GM12891 (cell line): ENCODE measurements at regions not wholly inside any gene's neighbourhood (a gene's known extent, or its start where the extent isn't known, plus 50 kb on each side); places are given as distances from the start of the nearest gene placed in this dataset.

Experiments used
- DNase-seq: peaks from one replicate; pipeline ENCODE4 v3.0.0; 2011; ENCODE audit warnings: low spot score; ENCODE audit not compliant: insufficient read length
- FAIRE-seq: peaks from 2 replicates; lab custom pipeline; 2011; peaks lifted over from hg19 to GRCh38; lab: Jason Lieb, UNC
- PAX5 ChIP-seq: IDR thresholded peaks from 2 replicates; pipeline ENCODE4 v1.6.1; 2011; ENCODE audit warnings: low read length, moderate library complexity, mild to moderate bottlenecking; ENCODE audit not compliant: insufficient read depth, severe bottlenecking
- POLR2A ChIP-seq: IDR thresholded peaks from 2 replicates; pipeline ENCODE4 v1.6.1; 2011; ENCODE audit warnings: low read depth, low read length, control low read depth
- POLR2AphosphoS5 ChIP-seq: IDR thresholded peaks from 2 replicates; pipeline ENCODE4 v1.6.1; 2011; ENCODE audit warnings: low read depth, low read length, control low read depth
- POU2F2 ChIP-seq: IDR thresholded peaks from 2 replicates; pipeline ENCODE4 v1.6.1; 2011; ENCODE audit warnings: low read depth, mild to moderate bottlenecking, control low read depth, low read length, moderate library complexity
- SPI1 ChIP-seq: IDR thresholded peaks from 2 replicates; pipeline ENCODE4 v1.6.1; 2011; ENCODE audit warnings: low read depth, low read length, control low read depth
- TAF1 ChIP-seq: IDR thresholded peaks from 2 replicates; pipeline ENCODE4 v1.6.1; 2011; ENCODE audit warnings: low read depth, low read length, control low read depth

DNA sequence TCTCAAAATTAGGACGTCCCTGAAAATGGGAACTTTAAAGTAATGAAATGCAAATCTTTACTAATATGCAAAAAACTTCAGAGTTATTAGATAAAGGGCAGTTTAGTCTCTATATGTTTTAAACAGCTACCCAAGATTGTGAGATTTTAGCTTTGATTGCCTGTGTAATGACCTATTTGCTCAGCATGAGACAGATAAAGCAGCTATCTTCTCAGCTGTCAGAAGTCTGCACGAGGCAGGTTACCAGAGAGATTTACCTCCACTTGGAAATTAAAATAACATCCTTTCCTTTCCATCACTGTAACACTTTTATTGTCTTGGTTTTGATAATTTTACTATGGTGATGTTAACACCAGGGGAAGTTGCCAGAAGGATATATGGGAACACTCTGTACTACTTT lies 436.6 kb upstream of the OPRM1 start:
- FAIRE-seq (no peak), DNase-seq (no peak)
- no peak for TF ChIP-seq POLR2A
- no peak for TF ChIP-seq SPI1
- TF ChIP-seq POLR2AphosphoS5: no peak
- no peak for TF ChIP-seq POU2F2
- no peak for TF ChIP-seq TAF1
- no peak for TF ChIP-seq PAX5

DNA sequence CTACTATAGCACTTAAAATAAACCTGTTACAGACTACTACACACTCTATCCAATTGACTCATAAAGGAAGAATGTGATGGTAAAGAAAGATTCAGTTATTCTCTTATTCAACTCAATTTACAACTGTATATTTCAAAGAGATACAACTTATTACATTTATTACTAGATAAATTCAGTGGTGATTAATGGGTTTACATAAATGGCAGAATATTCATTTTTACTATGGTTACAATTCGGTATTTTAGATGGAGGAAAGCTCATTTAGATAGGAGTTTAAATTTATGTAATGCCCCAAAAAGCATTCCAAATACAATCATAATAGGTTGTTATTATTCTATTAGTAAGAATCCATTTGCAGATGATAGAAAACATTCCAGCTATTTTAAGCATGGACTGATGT lies 439.1 kb upstream of the OPRM1 start:
- no peak for DNase-seq
- TF ChIP-seq SPI1: no peak
- TF ChIP-seq POLR2A: no peak
- no peak for TF ChIP-seq POLR2AphosphoS5
- TF ChIP-seq TAF1: no peak
- no peak for TF ChIP-seq POU2F2
- TF ChIP-seq PAX5: no peak
- FAIRE-seq: no peak

DNA sequence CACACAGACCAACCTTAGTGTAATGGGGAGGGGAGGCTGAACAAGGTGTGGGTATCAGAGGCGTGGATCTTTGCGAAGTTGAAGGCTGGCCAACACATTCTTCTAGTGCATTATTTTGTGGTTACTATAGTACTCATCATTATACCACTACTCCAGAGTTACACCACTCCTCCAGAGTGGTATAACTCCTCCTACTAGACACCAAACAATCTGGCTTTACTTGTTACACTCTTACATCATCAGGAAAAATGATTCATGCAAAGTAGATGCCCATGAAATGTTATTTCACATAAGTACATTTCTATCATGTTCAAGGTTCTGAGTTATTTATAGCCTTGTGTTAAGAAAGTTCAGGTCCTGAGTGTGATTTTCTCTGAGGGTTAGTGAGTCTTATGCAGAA lies 443.1 kb upstream of the OPRM1 start:
- no peak for FAIRE-seq
- TF ChIP-seq POU2F2 (no peak), SPI1 (no peak), TAF1 (no peak), POLR2AphosphoS5 (no peak), POLR2A (no peak), PAX5 (no peak)
- DNase-seq: no peak

DNA sequence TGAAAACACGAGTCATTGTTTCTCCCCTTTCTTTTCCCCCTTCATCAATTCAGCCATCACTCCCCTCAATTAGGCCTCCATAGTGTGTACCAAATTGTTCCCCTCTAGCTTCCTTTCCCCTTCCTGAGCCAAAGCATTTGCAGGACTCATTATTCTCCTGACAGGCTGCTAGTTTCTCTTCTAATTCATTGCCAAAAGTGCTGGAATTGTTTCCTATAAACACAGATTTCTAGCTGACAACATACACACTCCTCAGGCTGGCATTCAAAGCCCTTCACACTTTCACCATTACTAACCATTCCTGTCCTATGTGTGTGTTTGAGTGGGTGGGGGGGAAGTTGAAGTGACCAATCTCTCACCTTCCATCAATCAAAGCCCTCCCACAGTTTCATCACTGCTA lies 444.2 kb upstream of the OPRM1 start:
- TF ChIP-seq PAX5 (no peak), POLR2AphosphoS5 (no peak), TAF1 (no peak), POLR2A (no peak), SPI1 (no peak), POU2F2 (no peak)
- FAIRE-seq: no peak
- DNase-seq: no peak

DNA sequence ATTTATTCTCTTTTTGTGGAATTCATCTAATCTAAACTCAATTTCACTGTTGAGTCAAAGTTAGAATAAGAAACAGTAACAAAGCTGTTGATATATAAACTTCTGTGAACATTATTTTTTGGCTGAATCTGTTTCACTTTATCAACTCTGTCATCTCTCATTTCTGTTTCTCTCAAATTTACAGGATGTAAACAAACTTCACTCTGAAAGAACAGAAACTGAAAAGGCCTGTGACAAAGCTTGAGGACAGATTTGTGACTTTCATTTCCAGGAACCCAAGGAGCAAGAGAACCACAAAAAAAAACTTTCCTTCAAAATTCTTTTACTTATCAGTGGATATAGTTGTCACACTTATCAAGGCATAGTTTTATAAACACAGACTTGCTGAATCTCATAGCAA lies 447.9 kb upstream of the OPRM1 start:
- no peak for TF ChIP-seq PAX5
- TF ChIP-seq POLR2AphosphoS5: no peak
- no peak for TF ChIP-seq POU2F2
- no peak for TF ChIP-seq POLR2A
- no peak for TF ChIP-seq SPI1
- TF ChIP-seq TAF1: no peak
- no peak for DNase-seq
- FAIRE-seq: no peak

DNA sequence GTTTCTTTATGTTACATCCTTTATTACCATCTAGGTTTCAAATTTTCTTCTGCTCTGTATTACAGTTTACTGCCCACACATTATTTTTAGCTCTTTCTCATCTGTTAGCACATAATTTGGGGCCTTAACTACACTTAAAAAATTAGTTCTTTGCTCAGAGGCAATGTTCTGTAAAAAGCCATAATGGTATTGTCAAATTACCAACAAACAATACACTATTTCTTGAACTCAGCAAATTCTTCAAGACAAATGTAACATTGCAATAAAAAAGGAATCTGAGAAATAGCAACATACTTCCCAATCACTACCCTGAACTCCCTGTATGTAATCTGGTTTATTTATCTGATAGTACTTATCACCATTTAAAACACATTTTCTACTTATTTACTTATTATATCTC lies 448.6 kb upstream of the OPRM1 start:
- DNase-seq (no peak), FAIRE-seq (no peak)
- TF ChIP-seq TAF1 (no peak), POLR2A (no peak), PAX5 (no peak), POLR2AphosphoS5 (no peak), POU2F2 (no peak), SPI1 (no peak)

DNA sequence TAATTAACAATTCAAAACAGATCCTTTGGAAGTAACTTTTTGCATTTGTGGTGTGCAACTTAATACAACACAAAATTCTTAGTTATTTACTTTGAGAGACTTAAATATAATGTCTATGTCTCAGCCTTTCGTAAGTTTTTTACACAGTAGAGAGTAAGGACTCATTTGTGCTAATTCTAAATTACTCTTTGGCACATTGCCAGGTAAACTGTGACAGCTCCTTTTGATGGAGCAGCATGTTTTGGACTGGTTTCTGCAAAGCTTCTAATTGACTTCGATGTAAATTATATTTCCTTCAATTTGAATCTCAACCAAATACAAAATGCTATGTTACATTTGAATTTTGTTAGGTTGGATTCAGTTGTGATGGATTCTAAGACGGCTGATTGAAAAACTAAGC lies 450.7 kb upstream of the OPRM1 start:
- no peak for FAIRE-seq
- DNase-seq: no peak
- TF ChIP-seq SPI1 (no peak), PAX5 (no peak), POU2F2 (no peak), POLR2A (no peak), POLR2AphosphoS5 (no peak), TAF1 (no peak)

DNA sequence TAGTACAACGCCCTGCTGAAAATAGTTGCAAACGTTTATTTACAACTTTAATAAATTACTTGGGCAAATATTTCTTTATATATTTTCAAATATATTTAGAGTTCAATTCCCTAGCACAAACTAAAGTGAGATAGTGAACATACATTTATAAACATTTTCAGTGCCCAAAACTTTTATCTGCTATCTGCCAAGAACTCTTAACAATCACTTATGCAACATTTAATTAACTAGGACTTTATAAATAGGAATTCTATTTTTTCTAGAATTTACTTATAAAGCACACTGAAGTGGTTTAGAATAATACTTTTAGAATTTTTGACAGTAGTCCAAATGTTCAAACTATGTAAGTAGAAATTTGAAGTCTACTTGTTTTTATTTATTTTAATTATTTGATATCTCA lies 452.6 kb upstream of the RGS17 start:
- FAIRE-seq (no peak), DNase-seq (no peak)
- TF ChIP-seq TAF1: no peak
- no peak for TF ChIP-seq SPI1
- TF ChIP-seq POU2F2: no peak
- no peak for TF ChIP-seq POLR2A
- TF ChIP-seq POLR2AphosphoS5: no peak
- TF ChIP-seq PAX5: no peak

DNA sequence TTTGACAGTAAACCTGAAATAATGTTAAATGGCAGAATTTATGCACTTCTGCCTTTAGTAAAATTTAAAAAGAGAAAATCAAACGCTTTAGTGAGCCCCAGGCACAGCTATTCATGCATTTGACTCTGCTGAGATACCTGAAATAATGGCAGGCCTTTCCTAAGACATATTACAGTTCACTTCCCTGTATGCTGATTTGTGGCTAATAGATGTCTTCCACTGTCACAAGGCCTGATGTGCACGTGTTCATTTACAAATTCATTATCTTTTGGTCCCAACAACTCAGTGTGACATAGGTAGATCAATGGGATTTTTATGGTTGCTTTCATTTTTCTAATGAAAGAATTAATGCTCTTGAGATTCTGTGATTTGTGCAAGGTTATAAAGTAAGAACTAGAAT lies 449.7 kb upstream of the RGS17 start:
- FAIRE-seq (no peak), DNase-seq (no peak)
- TF ChIP-seq PAX5 (no peak), SPI1 (no peak)

DNA sequence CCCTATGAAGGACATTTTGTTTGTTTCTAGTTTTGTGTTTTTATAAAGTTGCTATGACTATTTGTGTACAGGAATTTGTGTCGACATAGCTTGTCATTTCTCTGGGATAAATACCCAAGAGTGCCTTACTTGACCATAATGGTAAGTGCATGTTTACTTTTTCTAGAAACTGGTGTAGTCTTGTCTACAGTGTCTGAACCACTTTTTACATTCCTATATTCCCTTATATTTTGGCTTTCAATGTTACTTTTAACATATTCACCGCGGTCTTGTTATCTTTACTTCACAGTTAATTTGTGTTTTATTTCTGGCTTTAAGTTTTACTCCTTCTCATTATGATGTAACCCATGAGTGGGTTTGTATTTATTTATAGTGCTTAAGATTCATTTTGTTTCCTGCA lies 444.4 kb upstream of the RGS17 start:
- DNase-seq (no peak), FAIRE-seq (no peak)
- no peak for TF ChIP-seq POLR2AphosphoS5
- no peak for TF ChIP-seq PAX5
- TF ChIP-seq TAF1: no peak
- no peak for TF ChIP-seq SPI1
- no peak for TF ChIP-seq POU2F2
- no peak for TF ChIP-seq POLR2A
